Mucosa of rectum (tissue), 2 donors: ENCODE measurements at regions not wholly inside any gene's neighbourhood (a gene's known extent, or its start where the extent isn't known, plus 50 kb on each side); places are given as distances from the start of the nearest gene placed in this dataset.
A peak's percentile ranks its signal among the peaks of the same experiment; 100 is the strongest.

Source experiments
- H3K27ac ChIP-seq, 2 donors: one replicate each; pipeline ENCODE4 v1.7.0; 2013; ENCODE audit warnings: inconsistent platforms in 2 of 2, low read depth in 2 of 2, low read length in 2 of 2
- H3K27me3 ChIP-seq, 2 donors: one replicate each; pipeline ENCODE4 v1.7.0; 2013; ENCODE audit warnings: low read length in 2 of 2; ENCODE audit not compliant: control insufficient read depth in 2 of 2, insufficient read depth in 2 of 2
- H3K36me3 ChIP-seq, 2 donors: one replicate each; pipeline ENCODE4 v1.7.0; 2013; ENCODE audit warnings: low read length in 2 of 2; ENCODE audit not compliant: control insufficient read depth in 2 of 2, insufficient read depth in 2 of 2
- H3K4me1 ChIP-seq, 2 donors: one replicate each; pipeline ENCODE4 v1.7.0; 2013; ENCODE audit warnings: low read length in 2 of 2, mild to moderate bottlenecking in 1 of 2; ENCODE audit not compliant: control insufficient read depth in 2 of 2, insufficient read depth in 2 of 2
- H3K4me3 ChIP-seq, 2 donors: one replicate each; pipeline ENCODE4 v1.7.0; 2013; ENCODE audit warnings: low read length in 2 of 2
- H3K9ac ChIP-seq, 2 donors: one replicate each; pipeline ENCODE4 v1.7.0; 2013; ENCODE audit warnings: low read length in 2 of 2, low read depth in 1 of 2, mild to moderate bottlenecking in 1 of 2
- H3K9me3 ChIP-seq, 2 donors: one replicate each; pipeline ENCODE4 v1.7.0; 2013; ENCODE audit warnings: low read length in 2 of 2; ENCODE audit not compliant: control insufficient read depth in 2 of 2
- donor health status: healthy.
- donor health status: Normal muscosa, but diverticular disease.

DNA sequence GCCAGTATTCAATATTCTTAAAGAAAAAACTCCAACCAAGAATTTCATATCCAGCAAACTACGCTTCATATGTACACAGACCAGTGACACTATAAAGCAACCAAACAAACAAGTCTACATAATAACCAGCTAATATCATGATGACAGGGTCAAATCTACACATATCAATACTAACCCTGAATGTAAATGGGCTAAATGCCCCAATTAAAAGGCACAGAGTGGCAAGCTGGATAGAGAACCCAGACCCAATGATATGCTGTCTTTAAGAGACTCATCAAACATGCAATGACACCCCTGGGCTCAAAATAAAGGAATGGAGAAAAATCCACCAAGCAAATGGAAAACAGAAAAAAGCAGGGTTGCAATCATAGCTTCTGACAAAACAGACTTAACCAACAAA is 218.1 kb upstream of the NFE2L3 start:
- Histone ChIP-seq H3K27me3 (no peaks in the 10 kb centered on the region), H3K9me3 (peaks cover 0 to 4% of the 10 kb centered on the region in 2 donors)

DNA sequence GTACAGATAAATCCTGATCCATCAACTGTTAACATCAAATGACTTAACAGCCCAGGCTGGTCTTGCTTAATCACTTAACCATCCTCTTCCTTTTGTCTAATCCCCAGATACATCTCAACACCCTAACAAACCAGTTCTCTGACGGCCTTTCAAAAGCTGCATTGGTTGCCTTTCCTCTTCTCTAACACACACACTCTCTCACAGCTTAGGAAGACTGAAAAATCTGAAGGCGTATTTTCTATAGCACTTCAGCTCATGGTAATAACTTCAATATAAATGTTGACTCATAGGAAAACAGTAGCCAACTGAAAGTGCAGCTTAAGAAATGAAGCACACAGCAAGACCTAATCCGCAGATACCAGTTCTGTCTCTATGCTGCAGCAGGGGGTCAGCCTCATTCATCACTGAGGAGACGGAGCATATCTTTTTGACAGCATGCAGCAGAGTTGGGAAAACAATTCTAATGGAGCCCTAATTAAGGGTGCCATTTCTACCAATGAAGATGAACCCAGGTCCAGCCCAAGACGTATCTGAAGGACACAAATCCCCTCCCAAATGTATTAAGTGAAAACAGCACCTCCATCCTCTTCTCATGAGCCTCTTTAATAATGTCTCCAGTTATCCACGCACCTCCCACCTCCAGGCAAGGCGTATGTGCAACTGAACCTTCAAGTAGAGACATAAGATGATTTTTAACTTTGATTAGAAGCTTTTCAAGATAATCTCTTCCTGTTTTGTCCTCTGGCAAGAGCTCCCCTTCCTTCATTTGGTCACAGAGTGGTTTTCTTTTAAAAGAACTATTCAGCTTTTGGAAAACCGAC is 211.7 kb upstream of the NFE2L3 start:
- Histone ChIP-seq H3K27me3 (no peaks in the 10 kb centered on the region), H3K4me3 (peak overlapping the region; percentile 40 to 56), H3K9ac (peak overlapping the region; percentile 34 to 49), H3K36me3 (no peaks in the 10 kb centered on the region), H3K4me1 (peaks cover 13 to 24% of the 10 kb centered on the region in 2 donors), H3K27ac (peak overlapping the region; percentile 26 to 84), H3K9me3 (no peaks in the 10 kb centered on the region)

More for the DNA sequence above, 218.1 kb upstream of the NFE2L3 start:
- Histone ChIP-seq H3K27ac (no peak overlapping the region), H3K4me1 (no peaks in the 10 kb centered on the region), H3K9ac (no peak overlapping the region), H3K36me3 (no peaks in the 10 kb centered on the region), H3K4me3 (no peak overlapping the region)

DNA sequence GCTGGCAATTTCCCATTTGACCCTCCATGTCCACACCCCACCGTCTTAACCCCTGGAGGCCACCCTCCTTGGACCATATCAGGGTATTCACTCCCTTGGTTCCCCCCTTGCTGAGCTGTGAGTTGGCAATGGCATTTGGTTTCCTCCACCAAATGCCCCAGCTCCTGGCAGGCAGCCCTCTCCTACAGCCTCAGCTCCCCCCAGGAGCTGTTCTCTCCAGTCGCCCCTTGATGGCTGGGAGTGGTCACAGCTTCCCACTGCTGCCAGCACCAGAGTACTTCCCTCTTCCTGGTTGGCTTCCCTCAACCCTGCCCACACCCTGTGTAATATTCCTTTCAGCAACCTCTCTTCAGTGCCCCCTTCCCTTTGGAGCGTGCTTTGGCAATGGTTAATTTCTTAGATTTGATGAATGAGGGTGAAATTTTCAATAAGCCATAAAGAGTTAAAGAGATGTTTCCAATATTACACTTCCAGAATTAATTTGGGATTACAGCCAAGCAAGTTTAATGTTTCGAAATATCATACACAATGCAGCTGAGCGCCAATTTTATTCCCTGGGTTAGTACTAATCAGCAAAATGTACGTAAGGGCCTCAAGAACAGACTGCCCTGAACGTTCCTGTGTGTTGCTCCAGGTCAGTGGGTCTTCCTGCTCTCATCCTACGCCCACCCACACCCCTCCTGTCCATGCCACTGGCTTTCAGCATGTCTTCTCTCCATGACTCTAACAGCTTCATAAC is 207.1 kb upstream of the NFE2L3 start:
- Histone ChIP-seq H3K27ac (peak overlapping the region; percentile 61 to 72), H3K9ac (peak overlapping the region in 1 of 2 donors; percentile 34), H3K27me3 (no peaks in the 10 kb centered on the region), H3K9me3 (no peaks in the 10 kb centered on the region), H3K4me3 (no peak overlapping the region), H3K4me1 (peaks cover 29 to 32% of the 10 kb centered on the region in 2 donors), H3K36me3 (no peaks in the 10 kb centered on the region)

DNA sequence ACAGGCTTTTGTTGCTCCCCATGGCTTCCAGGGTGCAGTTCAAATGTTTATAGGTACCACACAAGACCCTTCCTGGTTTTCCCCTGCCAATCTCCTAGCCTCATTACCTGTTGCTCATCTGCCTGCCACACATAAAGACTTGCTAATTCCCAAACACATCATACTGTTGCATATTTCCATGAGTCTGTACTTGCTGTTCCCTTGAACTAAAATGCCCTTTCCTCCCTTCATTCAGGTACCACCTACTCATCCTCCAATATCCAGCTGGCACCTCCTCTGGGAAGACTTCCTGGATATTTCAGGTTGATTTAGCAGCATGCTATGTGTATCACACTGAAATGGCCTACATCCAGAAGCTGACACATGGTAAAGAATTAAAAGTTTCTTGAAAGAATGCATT is 206.4 kb upstream of the NFE2L3 start:
- H3K9ac ChIP-seq: no peak overlapping the region
- no peaks in the 10 kb centered on the region for H3K9me3 ChIP-seq
- H3K36me3 ChIP-seq: no peaks in the 10 kb centered on the region
- H3K4me1 ChIP-seq: peaks cover 30 to 31% of the 10 kb centered on the region in 2 donors
- no peak overlapping the region for H3K4me3 ChIP-seq
- peak overlapping the region in 1 of 2 donors; percentile 72 for H3K27ac ChIP-seq
- H3K27me3 ChIP-seq: no peaks in the 10 kb centered on the region

DNA sequence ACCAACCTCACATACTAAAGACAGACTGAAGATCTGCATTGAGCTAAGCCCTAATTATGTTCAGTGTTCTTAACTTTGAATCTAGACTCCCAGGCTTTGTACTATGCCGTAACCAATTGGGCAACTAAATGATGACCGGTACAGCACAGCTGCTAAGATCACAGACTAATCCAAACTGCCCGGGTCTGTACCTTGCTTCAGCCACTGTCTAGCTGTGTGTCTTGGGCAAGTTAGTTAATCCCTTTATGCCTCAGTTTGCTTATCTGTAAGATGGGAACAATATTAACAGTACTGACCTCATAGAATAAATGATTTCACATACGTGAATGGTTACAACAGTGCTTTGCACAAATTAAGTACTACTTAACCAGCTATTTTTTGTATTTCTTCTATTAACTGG is 205.8 kb upstream of the NFE2L3 start:
- H3K4me1 ChIP-seq: peaks cover 26 to 27% of the 10 kb centered on the region in 2 donors
- H3K27me3 ChIP-seq: no peaks in the 10 kb centered on the region
- no peak overlapping the region for H3K27ac ChIP-seq
- no peak overlapping the region for H3K4me3 ChIP-seq
- H3K9ac ChIP-seq: no peak overlapping the region
- H3K9me3 ChIP-seq: no peaks in the 10 kb centered on the region
- H3K36me3 ChIP-seq: no peaks in the 10 kb centered on the region

DNA sequence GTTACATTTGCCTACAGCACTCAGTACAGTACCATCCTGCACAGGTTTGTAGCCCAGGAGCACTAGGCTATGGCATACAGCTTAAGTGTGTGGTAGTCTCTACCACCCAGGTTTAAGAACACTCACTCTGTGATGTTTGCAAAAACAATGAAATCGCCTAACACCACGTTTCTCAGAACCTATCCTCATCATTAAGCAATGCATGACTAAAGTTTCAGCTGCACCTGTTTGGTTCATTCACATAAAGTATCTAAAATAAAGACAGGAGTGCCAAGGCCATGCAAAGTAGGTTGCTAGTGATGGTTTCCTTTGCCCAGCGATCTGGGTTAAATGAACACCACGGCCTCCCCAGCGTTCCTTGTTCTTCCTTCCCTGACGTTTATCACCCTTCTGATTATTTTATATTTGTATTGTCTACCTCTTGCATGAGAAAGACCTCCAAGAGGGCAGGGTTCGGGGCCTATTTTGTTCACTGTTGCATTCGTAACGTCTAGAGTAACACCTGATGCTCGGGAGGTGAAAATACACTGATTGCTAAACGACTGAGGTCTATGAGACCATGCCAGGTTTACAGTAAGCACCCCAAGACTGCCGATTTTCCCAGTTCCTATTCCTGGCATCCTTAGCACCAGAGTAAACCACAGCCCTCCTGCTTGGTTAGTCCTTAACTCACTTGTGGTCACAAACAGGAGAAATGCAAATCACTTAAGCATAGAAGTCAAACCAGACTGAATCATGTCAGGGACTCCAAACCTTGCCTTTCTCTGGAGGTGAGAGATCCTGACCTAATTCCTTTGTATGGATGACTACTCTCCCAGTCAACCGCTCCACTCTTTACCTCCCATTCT is 204.1 kb upstream of the NFE2L3 start:
- no peaks in the 10 kb centered on the region for H3K36me3 ChIP-seq
- H3K27me3 ChIP-seq: no peaks in the 10 kb centered on the region
- H3K9ac ChIP-seq: no peak overlapping the region
- no peaks in the 10 kb centered on the region for H3K9me3 ChIP-seq
- H3K4me1 ChIP-seq: peaks cover 21 to 26% of the 10 kb centered on the region in 2 donors
- peak overlapping the region in 1 of 2 donors; percentile 19 for H3K27ac ChIP-seq
- no peak overlapping the region for H3K4me3 ChIP-seq

DNA sequence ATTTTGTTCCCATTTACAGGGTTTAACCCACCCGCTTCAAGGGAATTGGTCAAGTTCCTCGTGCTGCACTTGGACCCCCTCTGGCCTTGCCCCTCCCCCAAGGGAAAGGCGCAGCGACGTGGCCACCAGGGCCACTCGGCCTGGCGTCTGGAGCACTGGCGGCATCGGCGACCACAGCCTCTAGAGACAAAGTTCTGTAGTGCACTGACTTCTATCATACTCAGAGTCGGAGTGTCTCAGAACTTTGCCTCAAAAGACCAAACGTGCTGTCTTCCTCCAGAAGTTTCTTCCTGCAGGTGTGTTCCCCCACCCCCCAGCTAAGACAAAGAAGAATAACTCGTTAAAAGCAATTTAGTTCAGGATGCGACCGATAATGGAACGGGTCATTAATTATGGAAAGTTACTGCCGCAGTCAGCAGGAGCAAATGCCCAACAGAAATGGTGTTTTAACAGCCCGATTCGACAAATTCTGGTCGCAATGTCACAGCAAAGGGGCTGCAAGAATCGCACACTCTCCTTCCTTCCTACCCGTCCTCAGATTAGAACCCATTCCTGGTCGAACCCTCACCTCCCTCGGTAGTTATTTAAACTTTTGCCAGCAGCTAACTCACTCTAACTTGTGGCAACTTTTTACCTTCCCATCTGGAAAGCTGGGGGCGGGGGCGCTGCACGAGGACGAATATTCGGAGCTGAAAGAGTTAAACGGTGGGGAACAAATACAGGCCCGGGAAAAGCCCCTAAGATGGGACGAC is 202.1 kb upstream of the NFE2L3 start:
- Histone ChIP-seq H3K9ac (peak overlapping the region; percentile 64 to 81), H3K36me3 (no peaks in the 10 kb centered on the region), H3K9me3 (no peaks in the 10 kb centered on the region), H3K4me1 (peaks cover 17 to 22% of the 10 kb centered on the region in 2 donors), H3K4me3 (peak overlapping the region; percentile 67 to 71), H3K27me3 (no peaks in the 10 kb centered on the region), H3K27ac (peak overlapping the region; percentile 76 to 83)

DNA sequence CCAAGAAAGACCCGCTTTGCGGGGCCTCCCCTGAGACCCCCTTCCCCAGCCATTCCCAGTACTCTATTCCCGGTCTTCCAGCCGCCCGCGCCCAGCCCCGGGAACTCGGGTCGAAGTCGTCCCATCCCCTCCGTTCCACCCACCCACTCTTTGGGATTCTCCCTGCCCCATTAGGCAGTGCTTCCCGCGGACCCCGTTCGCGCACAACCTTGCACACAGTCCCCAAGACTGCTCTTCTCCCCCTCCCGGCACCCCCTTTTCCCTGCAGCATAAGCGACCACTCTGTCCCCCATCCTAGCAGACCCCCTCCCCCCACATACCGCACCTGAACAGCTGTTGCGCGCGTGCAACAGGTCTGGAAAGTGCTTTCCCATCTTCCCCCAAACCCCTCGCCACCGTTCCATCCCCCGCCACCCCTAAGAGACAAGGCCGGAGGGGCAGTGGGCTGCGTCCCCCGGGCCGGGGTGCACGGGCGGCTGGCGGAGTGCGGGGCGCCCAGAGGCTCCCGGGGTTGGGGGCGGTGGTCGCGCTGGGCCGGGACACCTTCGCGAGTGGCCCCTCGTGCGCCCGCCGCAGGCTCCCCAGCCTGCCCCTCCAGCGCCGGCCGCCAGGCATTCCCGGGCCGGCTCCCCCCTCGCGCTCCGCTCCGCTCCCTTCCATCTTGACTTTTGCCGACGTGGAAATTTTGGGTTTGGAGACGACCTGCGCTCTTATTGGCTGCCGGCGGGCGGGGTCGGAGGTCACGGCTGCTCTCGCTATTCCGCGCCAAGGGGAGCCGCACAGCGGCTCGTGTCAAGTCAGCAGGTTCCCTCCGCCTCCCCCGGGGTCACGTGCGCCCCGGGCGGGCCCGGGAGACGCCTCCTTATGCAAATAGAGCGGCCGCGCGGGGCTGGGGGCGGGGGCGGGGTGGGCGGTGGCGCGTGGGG is 201.2 kb upstream of the NFE2L3 start:
- no peaks in the 10 kb centered on the region for H3K27me3 ChIP-seq
- no peaks in the 10 kb centered on the region for H3K36me3 ChIP-seq
- H3K9ac ChIP-seq: peak overlapping the region; percentile 64 to 81
- peak overlapping the region; percentile 76 to 83 for H3K27ac ChIP-seq
- H3K9me3 ChIP-seq: no peaks in the 10 kb centered on the region
- peak overlapping the region; percentile 67 to 71 for H3K4me3 ChIP-seq
- peaks cover 10 to 14% of the 10 kb centered on the region in 2 donors for H3K4me1 ChIP-seq
